ENCODE measurements at regions not wholly inside any gene's neighbourhood (a gene's known extent, or its start where the extent isn't known, plus 50 kb on each side); places are given as distances from the start of the nearest gene placed in this dataset.
"Not testable (repeated sequence)": the region's sequence is repeated elsewhere in the genome, so short reads cannot be mapped to it uniquely, and the experiment has no call there.

DNA sequence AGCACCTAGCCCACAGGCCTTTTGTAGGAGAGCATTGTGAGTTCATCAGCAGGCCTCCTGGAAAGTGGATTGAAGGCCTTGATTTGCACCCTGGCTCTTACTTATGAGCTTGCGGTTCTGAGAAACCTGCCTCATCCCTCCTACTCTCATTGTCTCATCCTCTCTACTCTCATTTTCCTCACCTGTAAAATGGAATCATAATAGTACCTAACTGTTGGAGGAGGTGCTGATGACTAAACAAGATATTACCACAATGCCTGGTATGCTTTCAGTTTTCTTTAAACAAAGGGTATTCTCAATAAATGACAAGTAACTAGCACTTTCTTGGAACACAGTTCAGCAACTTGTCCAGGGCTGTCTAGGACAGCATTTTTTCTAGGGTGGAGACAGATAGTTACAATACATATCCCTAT, 243.1 kb upstream of the MAF start:
- no peak for DNase-seq

DNA sequence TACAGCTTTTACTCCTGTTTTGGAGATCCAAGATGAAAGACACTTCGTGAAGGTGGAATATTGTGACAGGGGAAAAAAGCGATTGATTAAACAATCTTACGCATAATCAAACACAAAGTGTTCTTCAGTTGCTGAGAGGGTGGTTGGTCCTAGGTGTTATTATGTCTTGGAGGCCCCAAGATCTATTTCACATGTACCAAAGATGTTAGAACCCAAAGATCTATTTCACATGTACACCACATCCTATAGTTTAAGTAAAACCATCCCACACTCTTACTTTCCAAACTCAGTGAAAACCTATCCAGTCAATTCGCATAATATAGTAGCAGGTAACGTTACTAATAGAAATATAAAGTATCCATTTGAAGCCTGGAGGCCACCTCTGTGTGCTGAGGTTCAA, 242.6 kb upstream of the MAF start:
- no peak for DNase-seq

DNA sequence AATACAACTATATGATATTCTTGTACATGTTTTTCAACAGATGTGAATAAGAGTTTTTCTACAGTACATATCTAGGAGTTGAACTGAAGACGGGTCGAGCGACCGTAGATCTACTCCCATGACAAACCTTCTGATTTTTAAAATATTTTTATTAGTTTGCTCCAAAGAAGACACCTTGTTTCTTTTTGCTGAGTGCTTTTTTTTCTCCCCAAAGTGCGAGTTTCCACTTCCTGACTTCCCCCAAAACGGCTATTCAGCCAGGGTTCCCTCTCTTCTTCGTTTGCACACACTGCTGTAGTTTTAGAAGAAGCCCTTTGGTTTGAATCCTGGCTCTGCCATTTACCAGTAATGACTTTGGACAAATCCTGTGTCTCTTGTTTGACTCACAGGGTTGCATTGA, 241.7 kb upstream of the MAF start:
- no peak for DNase-seq

DNA sequence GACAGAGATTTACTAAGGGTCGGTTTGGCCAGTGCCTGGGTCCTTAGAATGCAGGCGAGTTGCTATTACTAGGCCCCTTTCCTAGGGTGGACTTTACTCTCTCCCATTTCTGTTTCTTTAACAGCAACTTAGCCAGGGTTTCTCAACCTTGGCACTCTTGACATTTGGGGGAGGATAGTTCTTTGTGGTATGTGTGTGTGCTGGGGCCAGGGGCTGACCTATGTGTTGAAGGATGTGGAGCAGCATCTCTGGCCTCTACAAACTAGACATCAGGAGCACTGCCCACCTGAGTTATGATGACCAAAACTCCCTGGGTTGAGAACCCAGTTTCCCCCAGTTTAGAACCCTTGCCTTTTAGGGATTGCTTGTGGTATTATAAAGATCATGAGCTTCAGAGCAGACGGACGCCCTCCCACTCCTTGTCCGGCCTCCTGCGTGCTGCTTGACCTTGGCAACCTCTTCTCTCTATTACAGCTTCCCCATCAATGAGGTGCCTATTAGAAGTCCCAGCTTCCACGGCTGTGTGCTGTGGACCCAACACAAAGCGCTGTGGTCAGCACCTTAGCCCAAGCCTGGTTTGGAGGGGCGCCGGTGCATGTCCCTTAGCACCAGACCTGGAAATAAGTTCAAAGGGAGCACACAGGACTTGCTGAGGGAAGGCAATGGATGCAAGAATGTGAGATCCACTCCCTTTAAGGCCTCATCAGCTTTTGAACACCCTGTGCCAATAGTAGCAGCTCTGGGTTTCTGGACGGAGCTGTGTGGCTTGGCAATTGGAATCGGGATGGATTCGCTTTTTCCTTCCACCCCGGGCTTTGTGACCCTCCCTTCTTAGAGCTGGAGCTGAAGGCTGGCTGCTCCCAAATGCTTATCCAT, 239.2 kb upstream of the MAF start:
- no peak for DNase-seq

DNA sequence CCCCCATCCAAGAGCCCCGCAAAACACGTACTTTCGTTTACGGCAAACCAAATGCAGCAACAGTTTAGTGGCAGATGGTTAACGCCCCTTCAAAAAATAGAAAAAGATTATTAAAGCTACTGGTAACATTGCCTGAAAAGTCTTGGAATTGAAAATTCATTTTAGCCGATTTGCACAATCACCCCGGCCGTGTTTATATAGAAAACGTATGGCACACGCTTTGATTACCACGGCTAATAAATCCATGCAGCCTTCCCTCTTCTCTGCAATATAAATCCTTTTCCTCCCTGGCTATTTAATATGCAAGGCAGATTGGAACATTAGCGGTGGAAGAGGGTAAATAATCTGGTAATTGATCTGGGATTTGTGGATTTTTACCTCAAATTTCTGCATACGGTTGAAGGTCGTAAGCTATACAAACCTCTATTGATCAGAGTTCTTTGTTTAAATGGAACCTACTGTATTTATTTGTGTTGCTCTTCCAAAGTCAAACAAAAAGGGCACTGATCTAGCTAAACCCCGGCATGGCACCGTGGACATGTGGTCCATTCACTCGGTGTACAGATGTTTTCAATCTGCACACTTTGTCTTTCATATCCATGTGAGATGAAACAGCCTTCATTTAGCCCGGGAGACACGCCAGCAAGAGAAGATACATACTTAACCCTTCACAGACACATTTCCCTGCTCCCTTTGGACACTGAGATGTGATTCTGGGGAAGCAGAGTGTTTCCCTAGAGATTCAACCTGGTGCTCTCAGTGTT, 238.1 kb upstream of the MAF start:
- DNase-seq: no peak

DNA sequence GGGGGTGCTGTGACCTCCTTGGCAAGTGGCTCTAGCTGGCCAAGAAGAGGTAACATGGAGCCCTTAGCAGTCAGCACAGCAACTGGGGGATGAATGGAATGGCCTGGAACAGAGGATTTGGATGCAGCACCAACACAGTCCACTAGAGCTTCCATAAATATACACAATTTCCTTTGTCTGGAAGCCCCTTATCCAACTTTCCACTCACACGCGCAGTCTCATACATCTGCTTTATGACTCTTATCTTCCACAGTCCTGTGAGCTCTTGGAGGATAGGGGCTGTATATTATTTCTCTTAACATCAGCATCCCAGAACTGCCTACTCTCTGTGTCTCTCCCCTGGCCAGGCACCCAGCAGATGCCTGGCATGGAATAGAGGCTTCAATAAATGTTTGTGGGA, 235.6 kb upstream of the MAF start:
- DNase-seq: no peak

DNA sequence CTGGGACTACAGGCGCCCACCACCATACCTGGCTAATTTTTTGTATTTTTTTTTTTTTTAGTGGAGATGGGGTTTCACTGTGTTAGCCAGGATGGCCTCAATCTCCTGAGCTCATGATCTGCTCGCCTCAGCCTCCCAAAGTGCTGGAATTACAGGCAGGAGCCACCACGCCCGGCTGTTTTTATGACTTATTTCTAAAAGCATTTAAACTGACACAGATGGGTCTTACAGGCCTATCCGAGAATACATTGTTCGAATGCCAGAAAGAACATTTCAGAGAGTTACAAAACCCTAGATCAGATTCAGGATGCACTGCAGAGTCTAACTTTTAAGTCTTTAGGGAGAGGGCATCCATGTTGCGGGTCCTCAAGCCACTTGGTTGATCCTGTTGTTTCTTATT, 234.7 kb upstream of the MAF start:
- no peak for DNase-seq

DNA sequence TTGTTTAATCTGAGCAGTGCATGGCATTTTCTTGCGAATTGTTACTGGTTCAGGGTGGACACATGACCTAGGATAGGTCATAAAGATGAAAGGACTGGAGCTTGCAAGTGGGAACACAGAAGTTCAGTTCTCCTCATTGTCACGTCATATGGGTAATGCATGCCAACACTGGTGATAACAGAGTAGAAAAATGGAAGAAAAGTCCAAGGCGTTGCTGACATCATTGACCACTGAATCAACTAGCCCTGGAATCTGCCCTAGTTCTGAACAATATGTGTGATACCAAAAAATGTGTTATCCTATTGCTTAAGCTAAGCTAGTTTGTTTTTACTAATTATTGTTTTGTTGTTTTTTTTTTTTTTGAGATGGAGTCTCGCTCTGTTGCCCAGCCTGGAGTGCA, 234.2 kb upstream of the MAF start:
- DNase-seq: no peak

DNA sequence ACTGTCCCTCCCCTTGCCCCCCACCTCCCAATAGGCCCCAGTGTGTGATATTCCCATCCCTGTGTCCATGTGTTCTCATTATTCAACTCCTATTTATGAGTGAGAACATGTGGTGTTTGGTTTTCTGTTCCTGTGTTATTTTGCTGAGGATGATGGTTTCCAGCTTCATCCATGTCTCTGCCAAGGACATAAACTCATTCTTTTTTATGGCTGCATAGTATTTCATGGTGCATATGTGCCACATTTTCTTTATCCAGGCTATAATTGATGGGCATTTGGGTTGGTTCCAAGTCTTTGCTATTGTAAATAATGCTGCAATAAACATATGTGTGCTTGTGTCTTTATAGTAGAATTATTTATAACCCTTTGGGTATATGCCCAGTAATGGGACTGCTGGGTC, 233.5 kb upstream of the MAF start:
- not testable (repeated sequence) for DNase-seq

DNA sequence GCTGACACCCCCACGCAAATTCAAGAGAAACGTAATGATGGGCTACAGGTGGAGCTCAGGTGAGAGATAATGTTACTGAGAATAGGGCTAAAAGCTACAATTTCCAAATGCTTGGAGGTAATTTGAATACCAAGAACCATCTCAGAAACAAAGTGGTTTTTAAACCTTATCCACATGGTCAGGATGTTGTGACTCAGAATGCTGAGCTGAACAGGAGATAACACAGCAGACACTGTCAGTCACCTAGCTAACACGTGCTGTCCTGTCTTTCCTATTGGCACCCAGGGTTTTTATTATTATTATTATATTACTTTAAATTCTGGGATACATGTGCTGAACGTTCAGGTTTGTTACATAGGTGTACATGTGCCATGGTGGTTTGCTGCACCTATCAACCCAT, 233.0 kb upstream of the MAF start:
- DNase-seq: no peak

DNA sequence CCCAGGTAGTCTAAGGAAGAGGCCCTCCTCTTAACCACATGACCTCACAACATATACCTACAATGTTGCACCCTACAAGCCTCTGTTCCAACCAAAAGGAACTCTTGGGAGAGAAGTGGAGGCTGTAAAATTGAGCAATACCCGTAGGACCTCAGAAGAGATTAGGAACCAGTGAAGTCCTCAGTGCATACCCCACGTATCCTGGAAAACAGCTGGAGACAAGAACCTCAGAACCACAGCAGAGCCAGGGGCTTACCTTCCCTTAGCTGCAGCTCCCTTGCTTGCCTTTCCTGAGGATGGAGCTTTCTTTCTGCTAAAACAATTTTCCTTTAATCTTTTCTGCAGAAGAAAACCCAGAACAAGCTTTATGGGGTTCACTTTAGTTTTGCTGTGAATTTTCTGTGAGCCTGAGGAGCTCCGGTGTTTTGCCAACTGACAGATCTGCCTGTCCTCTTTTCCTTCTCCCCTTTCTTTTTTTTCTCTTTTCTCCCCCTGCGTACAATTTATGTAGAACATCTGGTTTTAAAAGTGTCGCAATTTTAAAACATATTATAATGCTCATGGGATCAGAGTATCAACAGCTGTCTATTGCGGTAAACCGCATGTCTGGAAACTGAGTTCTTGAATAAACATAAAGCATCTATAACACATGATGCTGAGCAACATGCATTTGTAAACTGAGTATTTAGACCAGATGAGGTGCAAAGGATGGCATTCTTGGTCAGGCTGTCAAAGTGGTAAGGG, 226.4 kb upstream of the MAF start:
- DNase-seq: no peak

DNA sequence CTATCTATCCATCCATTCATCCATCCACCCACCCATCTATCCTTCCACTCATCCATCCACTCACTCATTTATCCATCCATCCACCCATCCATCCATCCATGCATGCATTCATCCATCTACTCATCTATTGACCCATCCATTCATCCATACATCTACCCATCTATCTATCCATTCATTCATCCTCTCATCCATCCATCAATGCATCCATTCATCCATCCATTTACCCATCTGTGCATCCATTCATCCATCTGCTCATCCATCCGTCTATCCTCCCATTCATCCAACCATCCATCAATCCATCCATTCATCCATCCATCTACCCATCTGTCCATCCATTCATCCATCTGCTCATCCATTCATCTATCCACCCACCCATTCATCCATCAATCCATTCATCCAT, 224.5 kb upstream of the MAF start:
- no peak for DNase-seq

DNA sequence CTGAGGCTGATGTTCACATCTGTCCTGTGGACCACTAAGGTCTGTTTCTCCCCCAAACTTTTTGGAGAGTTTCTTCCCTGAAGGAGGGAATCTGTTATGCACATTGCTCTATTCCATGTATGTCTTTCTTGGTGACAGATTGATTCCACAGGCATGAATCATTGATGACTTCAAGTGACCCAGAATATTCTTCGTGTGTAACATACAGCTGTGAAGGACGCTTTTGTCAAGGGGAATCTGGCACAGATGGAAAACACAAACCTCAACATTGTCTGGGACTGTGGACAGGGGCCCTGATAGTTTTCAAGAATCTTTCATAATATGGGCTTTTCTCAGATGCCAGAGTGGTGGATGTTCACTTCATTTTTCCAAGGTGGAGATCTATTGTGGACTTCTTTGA, 223.1 kb upstream of the MAF start:
- DNase-seq: no peak

DNA sequence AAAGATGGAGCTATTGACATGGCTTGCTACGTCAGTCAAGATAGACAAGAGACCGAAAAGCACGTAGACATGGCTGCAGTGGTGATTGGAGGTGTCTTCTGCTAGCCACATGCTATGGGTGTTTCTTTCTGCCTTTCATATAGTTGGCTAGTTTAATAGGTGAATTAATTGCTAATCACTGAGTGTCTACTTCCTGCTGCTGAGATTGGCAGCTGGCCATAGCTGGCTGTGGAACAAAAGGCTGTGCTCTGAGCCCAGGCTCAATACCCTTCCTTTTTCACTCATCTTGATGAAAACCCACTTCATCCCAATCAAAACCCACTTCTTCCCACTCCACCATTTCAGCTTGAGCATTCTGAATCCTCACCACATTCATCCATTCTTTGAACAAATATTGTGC, 221.4 kb upstream of the MAF start:
- DNase-seq: no peak

DNA sequence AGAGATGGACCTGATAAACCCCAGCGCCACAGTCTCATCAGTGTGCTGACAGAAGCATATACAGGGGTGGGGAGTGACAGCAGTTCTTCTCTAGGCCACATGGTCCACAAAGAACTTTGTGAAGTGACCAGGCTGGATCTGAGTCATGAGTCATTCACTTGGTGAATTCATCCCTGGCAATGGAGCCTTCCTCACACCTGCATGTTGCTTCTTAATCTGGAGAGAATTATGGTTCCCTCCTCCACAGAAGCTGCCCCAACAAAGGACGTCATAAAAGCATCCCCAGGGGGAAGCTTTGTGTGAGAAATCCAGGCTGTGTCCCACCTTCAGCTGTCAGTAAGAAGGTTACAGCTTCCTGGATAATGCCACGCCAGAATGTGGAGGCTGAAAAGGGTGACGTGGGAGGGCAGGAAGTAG, 215.6 kb upstream of the MAF start:
- no peak for DNase-seq

DNA sequence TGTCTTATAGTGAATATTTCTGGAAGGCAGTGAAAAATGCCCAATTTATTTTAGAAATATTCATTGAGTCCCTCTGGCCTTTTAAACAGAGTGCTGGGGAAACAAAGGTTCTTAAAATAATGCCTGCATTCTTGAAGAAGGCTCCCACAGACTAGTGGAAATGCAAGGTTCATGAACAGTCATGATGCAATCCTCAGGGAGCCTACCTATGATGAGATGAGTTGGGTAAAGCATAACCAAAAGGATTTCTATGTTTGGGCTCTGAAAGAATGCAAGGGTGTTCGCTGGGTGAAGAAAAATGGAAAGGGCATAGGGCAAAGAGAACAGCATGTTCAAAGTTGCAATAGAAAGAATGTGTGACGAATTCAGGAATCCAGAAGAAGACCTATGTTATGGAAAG, 214.5 kb upstream of the MAF start:
- no peak for DNase-seq

DNA sequence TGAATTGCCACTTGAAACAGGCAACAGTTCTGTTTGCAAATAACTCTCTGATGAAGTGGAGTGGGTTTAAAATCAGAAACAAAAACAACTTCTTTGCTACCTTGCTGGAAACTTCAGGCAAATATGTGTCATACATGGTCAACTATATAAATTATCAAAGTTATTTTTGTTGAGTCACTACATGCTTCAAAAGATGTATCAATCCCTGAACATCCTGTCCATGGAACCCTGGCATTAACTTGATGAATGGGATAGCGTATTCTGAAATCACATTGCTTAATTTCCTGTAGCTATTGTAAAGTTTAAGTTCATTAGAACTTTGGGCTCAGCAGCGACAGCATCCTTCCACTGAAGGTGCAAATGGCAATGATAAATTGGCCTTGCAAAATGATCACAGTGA, 213.6 kb upstream of the MAF start:
- no peak for DNase-seq

DNA sequence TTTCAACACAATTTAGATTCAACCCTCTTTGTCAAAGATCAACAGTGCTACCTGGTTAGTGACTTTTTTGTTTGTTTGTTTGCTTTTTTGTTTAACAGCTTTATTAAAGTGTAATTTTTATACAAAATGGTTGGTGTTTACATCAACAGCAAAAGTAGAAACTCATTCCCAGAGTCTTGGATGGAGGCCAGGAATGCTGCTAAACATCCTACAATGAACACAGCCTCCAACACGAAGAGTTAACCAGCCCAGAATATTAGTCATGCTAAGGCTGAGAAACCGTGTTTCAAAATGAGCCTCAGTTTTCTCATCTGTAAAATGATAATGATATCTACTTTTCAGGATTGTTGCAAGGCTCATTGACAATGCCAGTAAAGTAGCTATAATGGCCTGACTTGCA, 211.0 kb upstream of the MAF start:
- no peak for DNase-seq

DNA sequence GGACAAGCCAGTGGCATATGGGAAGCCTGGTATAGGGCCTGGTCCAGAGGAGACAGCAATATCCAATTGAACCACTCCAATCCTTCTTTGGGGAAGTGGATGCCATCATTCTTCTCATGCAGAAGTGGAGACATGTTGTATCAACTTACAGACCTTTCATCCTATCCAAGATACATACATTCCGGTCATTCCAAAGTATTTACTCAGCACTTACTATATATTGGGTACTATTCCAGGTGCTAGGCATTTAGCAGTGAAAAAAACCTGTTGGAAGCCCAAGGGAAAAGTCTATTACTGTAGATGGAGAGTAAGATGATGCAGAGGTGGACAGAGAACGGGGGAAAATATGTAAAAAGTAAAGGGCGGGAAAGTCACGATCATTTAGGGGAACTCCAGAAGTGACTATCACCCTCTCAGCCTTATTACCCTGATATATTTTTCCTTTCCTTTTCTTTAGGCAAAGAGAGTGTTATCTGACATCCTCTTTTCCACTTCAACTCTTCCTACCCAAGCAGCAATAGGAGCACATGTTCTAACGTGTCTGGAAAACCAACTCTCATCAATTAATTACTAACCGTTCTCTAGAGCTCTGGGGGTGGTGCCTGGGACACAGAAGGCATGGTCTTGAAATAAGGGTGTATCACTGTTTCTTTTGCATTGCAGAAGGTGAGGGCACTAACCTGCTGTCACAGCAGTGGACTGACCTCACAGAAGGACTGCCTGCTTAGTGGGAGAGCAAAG, 210.1 kb upstream of the MAF start:
- no peak for DNase-seq

DNA sequence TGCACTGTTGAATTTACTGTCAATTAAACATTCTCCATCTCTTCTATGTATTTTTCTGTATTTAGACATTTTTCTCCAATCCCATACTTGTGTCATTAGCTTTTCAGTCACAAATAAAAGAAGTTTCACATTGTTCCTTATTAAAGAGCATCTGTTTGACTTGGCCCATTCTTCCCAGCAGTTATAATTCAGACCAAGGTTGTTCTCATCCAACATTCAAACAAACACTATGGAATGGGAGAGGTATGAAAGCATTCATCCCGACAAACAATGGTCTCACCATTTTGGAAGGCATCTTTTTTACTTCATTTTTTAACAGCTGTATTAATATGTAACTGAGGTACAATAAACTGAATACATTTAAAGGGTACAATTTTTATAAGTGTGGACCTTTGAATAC, 208.8 kb upstream of the MAF start:
- no peak for DNase-seq

DNA sequence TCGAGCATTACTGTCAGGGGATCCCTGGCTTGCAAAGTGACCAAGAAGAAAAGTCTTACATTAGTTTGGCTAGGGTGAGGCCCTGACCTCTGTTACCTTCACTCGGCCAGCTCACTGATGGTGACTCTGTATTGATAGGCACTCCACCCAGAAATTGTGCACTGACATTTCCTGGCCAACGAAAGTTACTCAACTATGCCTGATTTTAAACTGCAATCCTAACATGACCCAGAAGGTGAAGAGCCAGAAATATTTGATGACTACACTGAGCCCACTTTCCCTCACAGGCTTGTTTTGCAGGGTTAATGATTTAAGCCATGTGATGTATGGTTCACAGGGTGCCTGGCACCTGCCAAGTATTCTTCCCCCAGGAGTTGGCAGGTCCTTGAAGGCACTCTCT, 208.2 kb upstream of the MAF start:
- no peak for DNase-seq

DNA sequence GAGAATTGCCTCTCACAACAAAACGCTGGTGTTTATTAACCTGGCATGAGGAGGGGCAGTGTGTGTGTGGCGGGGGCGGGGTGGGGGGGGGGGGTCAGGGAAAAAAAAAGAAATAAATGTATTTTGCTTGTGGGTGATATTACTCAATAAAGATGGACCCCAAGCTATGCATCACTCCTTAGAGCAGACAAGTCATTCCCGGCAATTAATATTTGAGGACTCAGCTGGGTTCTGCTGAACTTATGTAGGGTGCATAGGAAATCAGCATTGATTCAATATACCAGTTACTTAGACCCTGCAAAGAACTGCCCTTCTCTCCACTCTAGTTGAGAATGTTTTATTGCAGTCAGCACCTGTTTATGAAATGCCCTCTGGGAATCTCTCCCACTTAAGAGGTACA, 206.2 kb upstream of the MAF start:
- no peak for DNase-seq

DNA sequence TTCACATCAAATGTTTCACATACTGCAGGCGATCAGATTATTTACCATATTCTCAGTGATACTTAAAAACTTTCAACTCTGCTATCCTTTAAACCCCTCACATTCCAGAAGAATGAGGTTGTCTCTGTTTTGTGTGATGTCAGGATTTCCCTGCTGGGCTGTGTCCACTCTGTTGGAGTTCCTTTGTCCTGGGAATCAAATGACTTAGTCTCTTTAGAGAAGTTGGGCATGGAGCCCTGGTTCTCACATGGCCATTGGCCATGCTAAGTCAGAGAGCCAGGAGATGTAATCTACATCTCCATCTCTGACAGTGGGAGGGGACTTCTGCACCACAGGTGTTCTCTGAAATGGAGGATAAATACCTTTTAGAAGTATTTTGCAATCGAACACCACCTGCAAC, 205.1 kb upstream of the MAF start:
- DNase-seq: no peak

Measured in activated CD4-positive, alpha-beta T cell treated with anti-CD3 and anti-CD28 coated beads for 1 hour (primary cell).